ENCODE measurements at regions not wholly inside any gene's neighbourhood (a gene's known extent, or its start where the extent isn't known, plus 50 kb on each side); places are given as distances from the start of the nearest gene placed in this dataset.
"Not testable (repeated sequence)": the region's sequence is repeated elsewhere in the genome, so short reads cannot be mapped to it uniquely, and the experiment has no call there.

GRCh38 chr4:137735561-137736104, 203.3 kb upstream of the PCDH18 start:
- no peaks in the 10 kb centered on the region for H3K9me3 ChIP-seq (ENCODE audit: severe bottlenecking)
- H3K4me3 ChIP-seq (ENCODE audit: severe bottlenecking), result no peak overlapping the region
- H3K4me1 ChIP-seq (ENCODE audit: insufficient read depth, poor library complexity, severe bottlenecking), result no peaks in the 10 kb centered on the region
- no peak; the same call in 2 of the 3 replicates for ATAC-seq (ENCODE audit: low read depth)
- no peaks in the 10 kb centered on the region for H3K27me3 ChIP-seq (ENCODE audit: insufficient read depth, poor library complexity, severe bottlenecking)
- H3K36me3 ChIP-seq (ENCODE audit: low read depth), result no peaks in the 10 kb centered on the region
- H3K27ac ChIP-seq (ENCODE audit: poor library complexity, severe bottlenecking), result no peak overlapping the region
- no peak for TF ChIP-seq CTCF (IDR thresholded peaks at IDR 0.05; ENCODE audit: poor library complexity, severe bottlenecking)
- DNase-seq (ENCODE audit: low spot score), result no peak

GRCh38 chr4:137733174-137734141, 201.2 kb upstream of the PCDH18 start:
- DNase-seq (ENCODE audit: low spot score); H3K9me3 ChIP-seq (ENCODE audit: severe bottlenecking); H3K27me3 ChIP-seq (ENCODE audit: insufficient read depth, poor library complexity, severe bottlenecking); H3K4me1 ChIP-seq (ENCODE audit: insufficient read depth, poor library complexity, severe bottlenecking); H3K4me3 ChIP-seq (ENCODE audit: severe bottlenecking); H3K36me3 ChIP-seq (ENCODE audit: low read depth); H3K27ac ChIP-seq (ENCODE audit: poor library complexity, severe bottlenecking): not testable (repeated sequence)
- peak; percentile 66; the same call in 2 of the 3 replicates for ATAC-seq (ENCODE audit: low read depth)
- TF ChIP-seq CTCF (IDR thresholded peaks at IDR 0.05; ENCODE audit: poor library complexity, severe bottlenecking), result peak; percentile 53

- DNase-seq (ENCODE audit: low spot score), result no peak
- no peak overlapping the region for H3K4me3 ChIP-seq (ENCODE audit: severe bottlenecking)
These were observed 190.6 kb upstream of the PCDH18 start for GRCh38 chr4:137722910-137723309.

GRCh38 chr4:137711502-137711901, 179.2 kb upstream of the PCDH18 start:
- Histone ChIP-seq H3K4me3 (ENCODE audit: severe bottlenecking) (no peak overlapping the region), H3K36me3 (ENCODE audit: low read depth) (no peaks in the 10 kb centered on the region), H3K27me3 (ENCODE audit: insufficient read depth, poor library complexity, severe bottlenecking) (no peaks in the 10 kb centered on the region), H3K4me1 (ENCODE audit: insufficient read depth, poor library complexity, severe bottlenecking) (no peaks in the 10 kb centered on the region), H3K9me3 (ENCODE audit: severe bottlenecking) (no peaks in the 10 kb centered on the region), H3K27ac (ENCODE audit: poor library complexity, severe bottlenecking) (no peak overlapping the region)
- DNase-seq (ENCODE audit: low spot score), result no peak
- ATAC-seq (ENCODE audit: low read depth), result no peak
- TF ChIP-seq CTCF (IDR thresholded peaks at IDR 0.05; ENCODE audit: poor library complexity, severe bottlenecking), result no peak

More at GRCh38 chr4:137722910-137723309, 190.6 kb upstream of the PCDH18 start:
- no peak for TF ChIP-seq CTCF (IDR thresholded peaks at IDR 0.05; ENCODE audit: poor library complexity, severe bottlenecking)
- Histone ChIP-seq H3K27ac (ENCODE audit: poor library complexity, severe bottlenecking) (no peak overlapping the region), H3K27me3 (ENCODE audit: insufficient read depth, poor library complexity, severe bottlenecking) (no peaks in the 10 kb centered on the region), H3K36me3 (ENCODE audit: low read depth) (no peaks in the 10 kb centered on the region), H3K4me1 (ENCODE audit: insufficient read depth, poor library complexity, severe bottlenecking) (no peaks in the 10 kb centered on the region), H3K9me3 (ENCODE audit: severe bottlenecking) (no peaks in the 10 kb centered on the region)
- ATAC-seq (ENCODE audit: low read depth), result no peak

Data from RWPE2 (cell line).